ENCODE measurements at regions not wholly inside any gene's neighbourhood (a gene's known extent, or its start where the extent isn't known, plus 50 kb on each side); places are given as distances from the start of the nearest gene placed in this dataset.

DNA sequence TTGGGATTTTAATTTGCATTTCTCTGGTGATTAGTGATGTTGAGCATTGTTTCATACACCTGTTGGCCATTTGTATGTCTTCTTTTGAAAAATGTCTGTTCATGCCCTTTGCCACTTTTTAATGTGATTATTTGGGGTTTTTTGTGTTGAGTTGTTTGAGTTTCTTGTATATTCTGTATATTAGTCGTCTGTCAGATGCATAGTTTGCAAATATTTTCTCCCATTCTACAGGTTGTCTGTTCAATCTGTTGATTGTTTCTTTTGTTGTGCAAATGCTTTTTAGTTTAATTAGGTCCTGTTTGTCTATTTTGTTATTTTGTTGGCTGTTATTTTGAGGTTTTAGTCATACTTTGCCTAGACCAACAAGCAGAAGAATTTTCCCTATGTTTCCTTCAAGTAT lies 164.0 kb upstream of the CXADR start:
- TF ChIP-seq, protein P1, sequence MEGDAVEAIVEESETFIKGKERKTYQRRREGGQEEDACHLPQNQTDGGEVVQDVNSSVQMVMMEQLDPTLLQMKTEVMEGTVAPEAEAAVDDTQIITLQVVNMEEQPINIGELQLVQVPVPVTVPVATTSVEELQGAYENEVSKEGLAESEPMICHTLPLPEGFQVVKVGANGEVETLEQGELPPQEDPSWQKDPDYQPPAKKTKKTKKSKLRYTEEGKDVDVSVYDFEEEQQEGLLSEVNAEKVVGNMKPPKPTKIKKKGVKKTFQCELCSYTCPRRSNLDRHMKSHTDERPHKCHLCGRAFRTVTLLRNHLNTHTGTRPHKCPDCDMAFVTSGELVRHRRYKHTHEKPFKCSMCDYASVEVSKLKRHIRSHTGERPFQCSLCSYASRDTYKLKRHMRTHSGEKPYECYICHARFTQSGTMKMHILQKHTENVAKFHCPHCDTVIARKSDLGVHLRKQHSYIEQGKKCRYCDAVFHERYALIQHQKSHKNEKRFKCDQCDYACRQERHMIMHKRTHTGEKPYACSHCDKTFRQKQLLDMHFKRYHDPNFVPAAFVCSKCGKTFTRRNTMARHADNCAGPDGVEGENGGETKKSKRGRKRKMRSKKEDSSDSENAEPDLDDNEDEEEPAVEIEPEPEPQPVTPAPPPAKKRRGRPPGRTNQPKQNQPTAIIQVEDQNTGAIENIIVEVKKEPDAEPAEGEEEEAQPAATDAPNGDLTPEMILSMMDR (conservative IDR thresholded peaks at IDR 0.05; ENCODE audit: low read depth, low read length) = no peak
- no peak for TF ChIP-seq EZH2 (IDR thresholded peaks at IDR 0.05; ENCODE audit: borderline replicate concordance, low read depth, low read length, poor library complexity, severe bottlenecking)

All from A673 (cell line).